OCI-LY7 (cell line): ENCODE measurements at regions not wholly inside any gene's neighbourhood (a gene's known extent, or its start where the extent isn't known, plus 50 kb on each side); places are given as distances from the start of the nearest gene placed in this dataset.

ENCODE experiments used
- BruUV-seq: library from RNA; stranded (reverse); fragments of 400-500 nt; replicated peaks from 2 replicates; lab custom pipeline; 2021; lab: Mats Ljungman, UMichigan
- CTCF ChIA-PET: fragments of 300-600 bp; sonication (Branson Sonifier 250); formaldehyde crosslinking; loops from one replicate; lab custom pipeline; 2022; ENCODE audit warnings: antibody characterized with exemption; ENCODE audit not compliant: unreplicated experiment; lab: Charles Lee
- POLR2A ChIA-PET: fragments of 300-600 bp; sonication (Branson Sonifier 250); formaldehyde crosslinking; loops from one replicate; lab custom pipeline; 2022; ENCODE audit warnings: antibody characterized with exemption; lab: Charles Lee
- DNase-seq: peaks from one replicate; pipeline ENCODE4 v3.0.0-alpha.2; 2015; ENCODE audit warnings: low spot score
- H2AFZ ChIP-seq: fragments of 200-600 bp; sonication (generic), shearing (Covaris generic); 2 replicates; pipeline ENCODE4 v1.6.1; 2014; ENCODE audit warnings: mild to moderate bottlenecking, antibody characterized with exemption, low read length, moderate library complexity
- H3K27ac ChIP-seq: fragments of 200-600 bp; sonication (generic); 2 replicates; pipeline ENCODE4 v1.5.1; 2014; ENCODE audit warnings: mixed run types, low read depth, mild to moderate bottlenecking, moderate library complexity, low read length, inconsistent platforms; ENCODE audit not compliant: poor library complexity, severe bottlenecking
- H3K36me3 ChIP-seq: fragments of 200-600 bp; sonication (generic); 2 replicates; pipeline ENCODE4 v1.6.1; 2014; ENCODE audit warnings: mild to moderate bottlenecking, antibody characterized with exemption, low read length, moderate library complexity, mixed read lengths; ENCODE audit not compliant: insufficient read depth
- H3K4me1 ChIP-seq: fragments of 200-600 bp; sonication (generic); 2 replicates; pipeline ENCODE4 v1.5.1; 2014; ENCODE audit warnings: mild to moderate bottlenecking, low read length; ENCODE audit not compliant: insufficient read depth, poor library complexity, severe bottlenecking
- H3K4me2 ChIP-seq: fragments of 200-600 bp; sonication (generic); 2 replicates; pipeline ENCODE4 v1.6.1; 2014; ENCODE audit warnings: mild to moderate bottlenecking, low read length
- H3K4me3 ChIP-seq: fragments of 200-600 bp; sonication (generic); 2 replicates; pipeline ENCODE4 v1.5.1; 2014; ENCODE audit warnings: mild to moderate bottlenecking, low read depth, low read length; ENCODE audit not compliant: poor library complexity, severe bottlenecking
- H3K79me2 ChIP-seq: fragments of 200-600 bp; sonication (generic); 2 replicates; pipeline ENCODE4 v1.6.1; 2016; ENCODE audit warnings: low read depth, mild to moderate bottlenecking, low read length, moderate library complexity, mixed read lengths; ENCODE audit not compliant: insufficient read depth
- H3K9me2 ChIP-seq: fragments of 200-600 bp; sonication (generic); 2 replicates; pipeline ENCODE4 v1.6.1; 2016; ENCODE audit warnings: mild to moderate bottlenecking, low read length, mixed read lengths; ENCODE audit not compliant: insufficient read depth
- H3K9me3 ChIP-seq: fragments of 200-600 bp; sonication (generic); 2 replicates; pipeline ENCODE4 v1.6.1; 2014; ENCODE audit warnings: mild to moderate bottlenecking, mixed run types, low read length, mixed read lengths
- H4K20me1 ChIP-seq: fragments of 200-600 bp; sonication (generic); 2 replicates; pipeline ENCODE4 v1.6.1; 2014; ENCODE audit warnings: mild to moderate bottlenecking, antibody characterized with exemption, low read length, moderate library complexity, mixed read lengths; ENCODE audit not compliant: insufficient read depth
- CTCF ChIP-seq: fragments of 200-600 bp; sonication (generic); conservative IDR thresholded peaks from 2 replicates; pipeline ENCODE4 v1.5.1; 2014; ENCODE audit warnings: mild to moderate bottlenecking, antibody characterized with exemption, low read length, moderate library complexity, mixed read lengths
- EZH2phosphoT487 ChIP-seq: fragments of 200-600 bp; sonication (generic); IDR thresholded peaks from 2 replicates; pipeline ENCODE4 v1.6.1; 2018; ENCODE audit warnings: low read depth, borderline replicate concordance, mild to moderate bottlenecking, mixed run types, antibody characterized with exemption, low read length, moderate library complexity, mixed read lengths
- intact Hi-C: fragments of 100-400 bp; cut with micrococcal nuclease; formaldehyde crosslinking; loops from one replicate; pipeline ENCODE4 v1.10.0; 2022; ENCODE audit not compliant: unreplicated experiment

DNA sequence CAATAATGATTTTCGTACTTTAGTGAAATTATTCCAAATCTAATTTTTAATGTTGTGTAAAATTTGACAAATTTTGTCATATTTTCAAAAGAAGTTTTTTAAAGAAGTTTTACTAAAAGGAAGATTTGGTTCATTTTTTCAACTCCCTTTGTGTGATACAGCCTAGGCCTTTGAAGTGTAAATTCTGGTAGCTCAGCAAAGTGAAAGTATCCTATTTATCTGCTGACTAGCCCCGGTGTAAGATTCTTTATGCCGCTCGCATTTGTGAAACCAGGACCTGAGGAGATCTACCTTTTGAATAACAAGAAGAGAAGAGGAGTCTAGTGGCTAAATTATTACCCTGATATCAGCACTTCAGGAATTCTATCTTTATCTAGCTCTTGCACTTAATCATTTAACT, 177.4 kb downstream of the JRKL start:
- Histone ChIP-seq H3K9me3 (no peaks in the 10 kb centered on the region), H3K36me3 (no peaks in the 10 kb centered on the region), H3K4me2 (no peak overlapping the region), H3K4me3 (no peak overlapping the region), H3K79me2 (no peaks in the 10 kb centered on the region), H4K20me1 (no peaks in the 10 kb centered on the region), H3K9me2 (no peaks in the 10 kb centered on the region), H3K27ac (no peak overlapping the region), H3K4me1 (no peaks in the 10 kb centered on the region), H2AFZ (no peak overlapping the region)
- no peak for TF ChIP-seq EZH2phosphoT487
- TF ChIP-seq CTCF = no peak
- POLR2A ChIA-PET = no interaction called here
- CTCF ChIA-PET = no interaction called here
- DNase-seq = no peak
- intact Hi-C loops = no loop called here
- BruUV-seq = no TSS peak

- Histone ChIP-seq H3K27ac (no peak overlapping the region), H4K20me1 (no peaks in the 10 kb centered on the region), H3K4me1 (no peaks in the 10 kb centered on the region), H3K79me2 (no peaks in the 10 kb centered on the region), H3K9me2 (no peaks in the 10 kb centered on the region), H2AFZ (no peak overlapping the region), H3K9me3 (no peaks in the 10 kb centered on the region), H3K4me3 (no peak overlapping the region), H3K36me3 (no peaks in the 10 kb centered on the region), H3K4me2 (no peak overlapping the region)
- POLR2A ChIA-PET = no interaction called here
- intact Hi-C loops = no loop called here
- no TSS peak for BruUV-seq
- CTCF ChIA-PET = no interaction called here
- TF ChIP-seq CTCF (no peak), EZH2phosphoT487 (no peak)
- DNase-seq = no peak
These were observed 177.9 kb downstream of the JRKL start for GRCh38 chr11:96567667-96568066.

GRCh38 chr11:96576383-96576782, 186.6 kb downstream of the JRKL start:
- H3K4me2 ChIP-seq = no peak overlapping the region
- no peak overlapping the region for H3K4me3 ChIP-seq
- no peaks in the 10 kb centered on the region for H3K4me1 ChIP-seq
- ChIA-PET CTCF (no interaction called here), POLR2A (no interaction called here)
- DNase-seq = no peak
- no peak for TF ChIP-seq EZH2phosphoT487
- no peak for TF ChIP-seq CTCF
- no TSS peak for BruUV-seq
- no peak overlapping the region for H2AFZ ChIP-seq
- H3K27ac ChIP-seq = no peak overlapping the region
- intact Hi-C loops = no loop called here
- H3K79me2 ChIP-seq = no peaks in the 10 kb centered on the region
- H4K20me1 ChIP-seq = no peaks in the 10 kb centered on the region
- no peaks in the 10 kb centered on the region for H3K9me2 ChIP-seq
- no peaks in the 10 kb centered on the region for H3K9me3 ChIP-seq
- H3K36me3 ChIP-seq = no peaks in the 10 kb centered on the region
